ENCODE measurements at regions not wholly inside any gene's neighbourhood (a gene's known extent, or its start where the extent isn't known, plus 50 kb on each side); places are given as distances from the start of the nearest gene placed in this dataset.

DNA sequence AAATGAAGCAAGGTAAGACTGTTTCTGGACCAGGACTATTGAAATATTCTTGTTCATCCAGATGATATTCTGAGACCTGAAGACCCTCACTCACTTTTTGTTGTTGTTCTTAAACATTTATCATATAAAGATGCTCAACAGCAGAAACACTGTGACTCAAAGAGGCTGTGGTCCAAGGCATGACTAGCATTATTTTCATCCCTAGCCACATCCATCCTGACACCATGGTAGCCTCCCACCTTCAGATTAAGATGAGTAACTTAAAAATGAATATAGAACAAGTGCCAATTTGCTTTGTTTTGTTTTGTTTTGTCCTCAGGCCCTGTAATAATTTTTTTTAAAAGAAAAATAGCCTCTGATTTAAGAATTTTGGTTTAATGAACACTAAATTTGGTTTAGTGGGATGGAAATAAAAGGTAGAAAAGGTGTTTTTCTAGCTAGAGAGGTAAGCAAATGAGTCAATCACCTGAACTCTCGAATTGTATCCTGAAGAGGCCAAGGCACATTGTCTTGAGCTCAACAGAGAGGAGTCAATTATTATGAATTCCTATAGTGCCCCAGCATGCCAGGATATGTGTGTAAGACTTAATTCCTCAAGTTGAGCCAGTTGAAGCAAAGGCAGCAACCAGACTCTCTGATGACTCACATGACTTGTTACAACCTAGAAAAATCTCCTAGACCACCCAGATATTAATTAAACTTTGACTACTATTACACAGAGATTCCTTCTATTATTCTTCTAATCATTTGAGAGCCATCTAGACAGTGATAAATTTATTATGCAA lies 380.1 kb upstream of the TUSC1 start:
- TF ChIP-seq, protein P1, sequence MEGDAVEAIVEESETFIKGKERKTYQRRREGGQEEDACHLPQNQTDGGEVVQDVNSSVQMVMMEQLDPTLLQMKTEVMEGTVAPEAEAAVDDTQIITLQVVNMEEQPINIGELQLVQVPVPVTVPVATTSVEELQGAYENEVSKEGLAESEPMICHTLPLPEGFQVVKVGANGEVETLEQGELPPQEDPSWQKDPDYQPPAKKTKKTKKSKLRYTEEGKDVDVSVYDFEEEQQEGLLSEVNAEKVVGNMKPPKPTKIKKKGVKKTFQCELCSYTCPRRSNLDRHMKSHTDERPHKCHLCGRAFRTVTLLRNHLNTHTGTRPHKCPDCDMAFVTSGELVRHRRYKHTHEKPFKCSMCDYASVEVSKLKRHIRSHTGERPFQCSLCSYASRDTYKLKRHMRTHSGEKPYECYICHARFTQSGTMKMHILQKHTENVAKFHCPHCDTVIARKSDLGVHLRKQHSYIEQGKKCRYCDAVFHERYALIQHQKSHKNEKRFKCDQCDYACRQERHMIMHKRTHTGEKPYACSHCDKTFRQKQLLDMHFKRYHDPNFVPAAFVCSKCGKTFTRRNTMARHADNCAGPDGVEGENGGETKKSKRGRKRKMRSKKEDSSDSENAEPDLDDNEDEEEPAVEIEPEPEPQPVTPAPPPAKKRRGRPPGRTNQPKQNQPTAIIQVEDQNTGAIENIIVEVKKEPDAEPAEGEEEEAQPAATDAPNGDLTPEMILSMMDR (conservative IDR thresholded peaks at IDR 0.05; ENCODE audit: low read length) = no peak
- no peak for TF ChIP-seq EZH2phosphoT487 (IDR thresholded peaks at IDR 0.05; ENCODE audit: borderline replicate concordance)
